ENCODE measurements at regions not wholly inside any gene's neighbourhood (a gene's known extent, or its start where the extent isn't known, plus 50 kb on each side); places are given as distances from the start of the nearest gene placed in this dataset.

GRCh38 chr6:104356197-104356596 is 503.5 kb downstream of the HACE1 start:
- FAIRE-seq (no peak), DNase-seq (no peak)
- no peaks in the 10 kb centered on the region for H3K9me3 ChIP-seq (ENCODE audit: control insufficient read depth in 2 of 3, insufficient read depth in 1 of 3, low read length in 3 of 3)
- intact Hi-C loops (cut with DNase I) = no loop called here
- TF ChIP-seq, protein P1, sequence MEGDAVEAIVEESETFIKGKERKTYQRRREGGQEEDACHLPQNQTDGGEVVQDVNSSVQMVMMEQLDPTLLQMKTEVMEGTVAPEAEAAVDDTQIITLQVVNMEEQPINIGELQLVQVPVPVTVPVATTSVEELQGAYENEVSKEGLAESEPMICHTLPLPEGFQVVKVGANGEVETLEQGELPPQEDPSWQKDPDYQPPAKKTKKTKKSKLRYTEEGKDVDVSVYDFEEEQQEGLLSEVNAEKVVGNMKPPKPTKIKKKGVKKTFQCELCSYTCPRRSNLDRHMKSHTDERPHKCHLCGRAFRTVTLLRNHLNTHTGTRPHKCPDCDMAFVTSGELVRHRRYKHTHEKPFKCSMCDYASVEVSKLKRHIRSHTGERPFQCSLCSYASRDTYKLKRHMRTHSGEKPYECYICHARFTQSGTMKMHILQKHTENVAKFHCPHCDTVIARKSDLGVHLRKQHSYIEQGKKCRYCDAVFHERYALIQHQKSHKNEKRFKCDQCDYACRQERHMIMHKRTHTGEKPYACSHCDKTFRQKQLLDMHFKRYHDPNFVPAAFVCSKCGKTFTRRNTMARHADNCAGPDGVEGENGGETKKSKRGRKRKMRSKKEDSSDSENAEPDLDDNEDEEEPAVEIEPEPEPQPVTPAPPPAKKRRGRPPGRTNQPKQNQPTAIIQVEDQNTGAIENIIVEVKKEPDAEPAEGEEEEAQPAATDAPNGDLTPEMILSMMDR (IDR thresholded peaks at IDR 0.05; ENCODE audit: borderline replicate concordance, extremely low read depth, insufficient read depth) = no peak
- H3K4me1 ChIP-seq (ENCODE audit: control insufficient read depth in 2 of 3, insufficient read depth in 2 of 3, low read depth in 1 of 3, low read length in 3 of 3) = no peaks in the 10 kb centered on the region
- no peaks in the 10 kb centered on the region for H3K36me3 ChIP-seq (ENCODE audit: control insufficient read depth in 2 of 3, insufficient read depth in 3 of 3, low read length in 3 of 3)
- no peak overlapping the region for H3K9ac ChIP-seq (ENCODE audit: low read length in 3 of 3)
- no peak overlapping the region for H3K4me3 ChIP-seq (ENCODE audit: low read length in 3 of 3)
- H3K27me3 ChIP-seq (ENCODE audit: control insufficient read depth, insufficient read depth, low read length) = no peaks in the 10 kb centered on the region
- no peak overlapping the region for H3K27ac ChIP-seq (ENCODE audit: low read depth in 2 of 2, low read length in 2 of 2)

DNA sequence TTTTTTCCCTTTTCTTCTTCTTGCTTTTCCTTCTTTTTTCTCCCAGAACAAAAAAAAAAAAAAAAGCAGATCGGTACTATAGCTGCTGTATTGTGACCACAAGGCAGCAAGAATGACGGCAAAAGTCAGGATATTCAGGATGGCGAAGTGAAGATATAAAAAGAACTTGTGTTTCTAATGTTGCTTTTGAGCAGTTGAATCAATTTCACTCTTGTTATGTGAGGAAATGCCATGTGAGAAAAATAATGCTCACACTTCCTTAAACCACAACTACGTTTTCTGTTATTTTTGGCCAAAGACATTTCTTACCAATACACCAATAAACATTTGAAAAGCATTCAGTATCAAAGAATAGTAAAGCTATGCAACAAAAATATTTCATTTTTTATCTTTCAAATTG is 510.5 kb downstream of the HACE1 start:
- intact Hi-C loops (cut with DNase I) = no loop called here
- FAIRE-seq = no peak

GRCh38 chr6:104344223-104344622 is 515.5 kb downstream of the HACE1 start:
- intact Hi-C loops (cut with DNase I) = no loop called here
- Histone ChIP-seq H3K9ac (ENCODE audit: low read length in 3 of 3) (no peak overlapping the region), H3K27ac (ENCODE audit: low read depth in 2 of 2, low read length in 2 of 2) (no peak overlapping the region), H3K4me1 (ENCODE audit: control insufficient read depth in 2 of 3, insufficient read depth in 2 of 3, low read depth in 1 of 3, low read length in 3 of 3) (no peaks in the 10 kb centered on the region), H3K9me3 (ENCODE audit: control insufficient read depth in 2 of 3, insufficient read depth in 1 of 3, low read length in 3 of 3) (no peaks in the 10 kb centered on the region), H3K4me3 (ENCODE audit: low read length in 3 of 3) (no peak overlapping the region), H3K36me3 (ENCODE audit: control insufficient read depth in 2 of 3, insufficient read depth in 3 of 3, low read length in 3 of 3) (no peaks in the 10 kb centered on the region), H3K27me3 (ENCODE audit: control insufficient read depth, insufficient read depth, low read length) (no peaks in the 10 kb centered on the region)
- no peak for DNase-seq
- TF ChIP-seq, protein P1 (IDR thresholded peaks at IDR 0.05; ENCODE audit: borderline replicate concordance, extremely low read depth, insufficient read depth) = no peak
- FAIRE-seq = no peak

More for the DNA sequence above, 510.5 kb downstream of the HACE1 start:
- TF ChIP-seq, protein P1 (IDR thresholded peaks at IDR 0.05; ENCODE audit: borderline replicate concordance, extremely low read depth, insufficient read depth) = no peak
- Histone ChIP-seq H3K4me3 (ENCODE audit: low read length in 3 of 3) (no peak overlapping the region), H3K27me3 (ENCODE audit: control insufficient read depth, insufficient read depth, low read length) (no peaks in the 10 kb centered on the region), H3K36me3 (ENCODE audit: control insufficient read depth in 2 of 3, insufficient read depth in 3 of 3, low read length in 3 of 3) (no peaks in the 10 kb centered on the region), H3K4me1 (ENCODE audit: control insufficient read depth in 2 of 3, insufficient read depth in 2 of 3, low read depth in 1 of 3, low read length in 3 of 3) (no peaks in the 10 kb centered on the region), H3K9me3 (ENCODE audit: control insufficient read depth in 2 of 3, insufficient read depth in 1 of 3, low read length in 3 of 3) (no peaks in the 10 kb centered on the region), H3K27ac (ENCODE audit: low read depth in 2 of 2, low read length in 2 of 2) (no peak overlapping the region), H3K9ac (ENCODE audit: low read length in 3 of 3) (no peak overlapping the region)
- DNase-seq = no peak

DNA sequence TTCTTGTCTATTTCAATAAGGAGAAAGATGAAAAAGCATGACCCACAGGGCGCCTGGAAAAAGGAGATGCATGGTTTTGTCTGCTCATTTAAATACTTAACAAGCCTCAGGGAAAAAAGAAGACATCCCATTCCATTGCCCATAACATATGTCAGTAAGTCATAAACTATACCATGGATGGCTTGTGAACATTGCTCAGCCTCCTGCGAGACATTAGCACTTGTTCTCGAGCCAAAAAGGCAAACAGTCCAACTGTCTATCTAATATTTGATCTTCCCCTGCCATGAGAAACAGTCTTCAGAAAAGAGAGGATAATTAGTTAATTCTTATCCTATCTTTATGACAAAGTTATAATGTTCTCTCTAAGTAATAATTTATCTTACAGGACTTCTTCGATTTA is 527.4 kb downstream of the HACE1 start:
- no peaks in the 10 kb centered on the region for H3K36me3 ChIP-seq (ENCODE audit: control insufficient read depth in 2 of 3, insufficient read depth in 3 of 3, low read length in 3 of 3)
- H3K4me3 ChIP-seq (ENCODE audit: low read length in 3 of 3) = no peak overlapping the region
- no peaks in the 10 kb centered on the region for H3K9me3 ChIP-seq (ENCODE audit: control insufficient read depth in 2 of 3, insufficient read depth in 1 of 3, low read length in 3 of 3)
- TF ChIP-seq, protein P1 (IDR thresholded peaks at IDR 0.05; ENCODE audit: borderline replicate concordance, extremely low read depth, insufficient read depth) = no peak
- DNase-seq (no peak), FAIRE-seq (no peak)
- no peaks in the 10 kb centered on the region for H3K4me1 ChIP-seq (ENCODE audit: control insufficient read depth in 2 of 3, insufficient read depth in 2 of 3, low read depth in 1 of 3, low read length in 3 of 3)
- no peaks in the 10 kb centered on the region for H3K27me3 ChIP-seq (ENCODE audit: control insufficient read depth, insufficient read depth, low read length)
- H3K9ac ChIP-seq (ENCODE audit: low read length in 3 of 3) = no peak overlapping the region
- H3K27ac ChIP-seq (ENCODE audit: low read depth in 2 of 2, low read length in 2 of 2) = no peak overlapping the region
- intact Hi-C loops (cut with DNase I) = no loop called here
